GM23338 (cell line): ENCODE measurements at regions not wholly inside any gene's neighbourhood (a gene's known extent, or its start where the extent isn't known, plus 50 kb on each side); places are given as distances from the start of the nearest gene placed in this dataset.

ENCODE experiments used
- ATAC-seq: fragments of 200-7000 bp; cut with Tn5 transposase; 3 replicates; pipeline ENCODE4 v1.9.1; 2020
- DNase-seq: peaks from one replicate; pipeline ENCODE4 v3.0.0-alpha.2; 2015; ENCODE audit warnings: low spot score
- H2AFZ ChIP-seq: fragments of 200-600 bp; sonication (generic); 2 replicates; pipeline ENCODE4 v1.8.0; 2016; ENCODE audit warnings: antibody characterized with exemption, mild to moderate bottlenecking, moderate library complexity
- H3F3A ChIP-seq: fragments of 200-600 bp; sonication (generic); replicated peaks from 2 replicates; pipeline ENCODE4 v1.8.0; 2017; ENCODE audit warnings: antibody characterized with exemption, mixed run types, low read depth
- H3K27ac ChIP-seq: fragments of 200-600 bp; sonication (generic); 2 replicates; pipeline ENCODE4 v1.6.1; 2016; ENCODE audit warnings: low read depth
- H3K27me3 ChIP-seq: fragments of 200-600 bp; sonication (generic); 2 replicates; pipeline ENCODE4 v1.8.0; 2016; ENCODE audit warnings: mild to moderate bottlenecking, mixed run types, moderate library complexity; ENCODE audit not compliant: insufficient read depth
- H3K36me3 ChIP-seq: fragments of 200-600 bp; sonication (generic); 2 replicates; pipeline ENCODE4 v1.8.0; 2016; ENCODE audit warnings: mild to moderate bottlenecking; ENCODE audit not compliant: insufficient read depth
- H3K4me1 ChIP-seq: fragments of 200-600 bp; sonication (generic); 2 replicates; pipeline ENCODE4 v1.8.0; 2016; ENCODE audit warnings: mild to moderate bottlenecking, moderate library complexity; ENCODE audit not compliant: insufficient read depth
- H3K4me2 ChIP-seq: fragments of 200-600 bp; sonication (generic); 2 replicates; pipeline ENCODE4 v1.7.1; 2017; ENCODE audit warnings: mixed run types
- H3K4me3 ChIP-seq: fragments of 200-600 bp; sonication (generic); 2 replicates; pipeline ENCODE4 v1.6.1; 2016; ENCODE audit warnings: mixed run types
- H3K79me2 ChIP-seq: fragments of 200-600 bp; sonication (generic); replicated peaks from 2 replicates; pipeline ENCODE4 v1.8.0; 2017; ENCODE audit warnings: mild to moderate bottlenecking; ENCODE audit not compliant: insufficient read depth
- H3K9me2 ChIP-seq: fragments of 200-600 bp; sonication (generic); 2 replicates; pipeline ENCODE4 v1.8.0; 2017; ENCODE audit not compliant: insufficient read depth
- H4K20me1 ChIP-seq: fragments of 200-600 bp; sonication (generic); replicated peaks from 2 replicates; pipeline ENCODE4 v1.8.0; 2017; ENCODE audit warnings: mild to moderate bottlenecking; ENCODE audit not compliant: insufficient read depth
- H3K27ac Mint-ChIP-seq: 2 replicates; pipeline ENCODE4 v1.8.0; 2020; ENCODE audit warnings: inconsistent platforms, mild to moderate bottlenecking, moderate library complexity, mixed read lengths
- H3K27me3 Mint-ChIP-seq: 3 replicates; pipeline ENCODE4 v1.8.0; 2022; ENCODE audit warnings: low read depth, mild to moderate bottlenecking, moderate library complexity, mixed read lengths, inconsistent platforms; ENCODE audit not compliant: insufficient read depth, poor library complexity
- H3K36me3 Mint-ChIP-seq: 3 replicates; pipeline ENCODE4 v1.8.0; 2021; ENCODE audit warnings: low read depth, mild to moderate bottlenecking, inconsistent platforms, moderate library complexity, mixed read lengths
- H3K4me1 Mint-ChIP-seq: 3 replicates; pipeline ENCODE4 v1.8.0; 2020; ENCODE audit warnings: mild to moderate bottlenecking, inconsistent platforms, mixed read lengths
- H3K4me3 Mint-ChIP-seq: 3 replicates; pipeline ENCODE4 v1.8.0; 2021; ENCODE audit warnings: moderate library complexity, mild to moderate bottlenecking, inconsistent platforms, mixed read lengths
- H3K9me3 Mint-ChIP-seq: 3 replicates; pipeline ENCODE4 v1.8.0; 2020; ENCODE audit warnings: moderate library complexity, mild to moderate bottlenecking, inconsistent platforms, mixed read lengths
- CREB1 ChIP-seq: fragments of 250-450 bp; sonication (Bioruptor Pico); IDR thresholded peaks from 2 replicates; pipeline ENCODE4 v1.5.0; 2020; ENCODE audit warnings: low read depth, mild to moderate bottlenecking, moderate library complexity
- EZH2 ChIP-seq: fragments of 200-600 bp; sonication (generic); IDR thresholded peaks from one replicate; pipeline ENCODE4 v1.8.0; 2017; ENCODE audit warnings: antibody characterized with exemption, mild to moderate bottlenecking, low read depth; ENCODE audit not compliant: unreplicated experiment
- EZH2phosphoT487 ChIP-seq: fragments of 200-600 bp; sonication (generic); IDR thresholded peaks from one replicate; pipeline ENCODE4 v1.8.1; 2018; ENCODE audit warnings: antibody characterized with exemption; ENCODE audit not compliant: unreplicated experiment
- NANOG ChIP-seq: IDR thresholded peaks from 2 replicates; pipeline ENCODE4 v1.6.1; 2016; ENCODE audit warnings: antibody characterized with exemption, borderline replicate concordance
- POLR2AphosphoS5 ChIP-seq: IDR thresholded peaks from 2 replicates; pipeline ENCODE4 v1.6.1; 2016; ENCODE audit warnings: antibody characterized with exemption, low read depth
- REST ChIP-seq: IDR thresholded peaks from one replicate; pipeline ENCODE4 v1.6.1; 2018; ENCODE audit warnings: antibody characterized with exemption; ENCODE audit not compliant: unreplicated experiment
- STAT1 ChIP-seq: IDR thresholded peaks from one replicate; pipeline ENCODE4 v1.6.1; 2016; ENCODE audit warnings: antibody characterized with exemption; ENCODE audit not compliant: unreplicated experiment
- ZNF462 ChIP-seq: fragments of 250-450 bp; sonication (Bioruptor Pico); IDR thresholded peaks from 2 replicates; pipeline ENCODE4 v1.5.0; 2020; ENCODE audit warnings: mild to moderate bottlenecking, moderate library complexity
- TF ChIP-seq, protein P1 (sequence below): IDR thresholded peaks from 2 replicates; pipeline ENCODE4 v1.6.1; 2016; ENCODE audit warnings: antibody characterized with exemption
- TF ChIP-seq, protein P2 (sequence below), 2 experiments: fragments of 200-600 bp in 1 of 2; sonication (generic) in 1 of 2; conservative IDR thresholded peaks; 2 replicates each; pipeline versions ENCODE4 v1.5.1 to v1.6.1; 2016 to 2017; ENCODE audit warnings: antibody characterized with exemption in 2 of 2, low read depth in 2 of 2, mild to moderate bottlenecking in 2 of 2, moderate library complexity in 1 of 2

- H2AFZ ChIP-seq, result 0 out of 2 replicates have a peak overlapping the region, but pooled peaks have one; percentile 3
- H3K27ac Mint-ChIP-seq, result no peak overlapping the region
- H3K27me3 Mint-ChIP-seq, result peaks cover 6% of the 10 kb centered on the region
- ATAC-seq (no peak), DNase-seq (no peak)
- H3K36me3 Mint-ChIP-seq, result no peaks in the 10 kb centered on the region
- TF ChIP-seq STAT1 (no peak), NANOG (no peak), EZH2phosphoT487 (no peak), EZH2 (no peak)
- TF ChIP-seq, protein P1, sequence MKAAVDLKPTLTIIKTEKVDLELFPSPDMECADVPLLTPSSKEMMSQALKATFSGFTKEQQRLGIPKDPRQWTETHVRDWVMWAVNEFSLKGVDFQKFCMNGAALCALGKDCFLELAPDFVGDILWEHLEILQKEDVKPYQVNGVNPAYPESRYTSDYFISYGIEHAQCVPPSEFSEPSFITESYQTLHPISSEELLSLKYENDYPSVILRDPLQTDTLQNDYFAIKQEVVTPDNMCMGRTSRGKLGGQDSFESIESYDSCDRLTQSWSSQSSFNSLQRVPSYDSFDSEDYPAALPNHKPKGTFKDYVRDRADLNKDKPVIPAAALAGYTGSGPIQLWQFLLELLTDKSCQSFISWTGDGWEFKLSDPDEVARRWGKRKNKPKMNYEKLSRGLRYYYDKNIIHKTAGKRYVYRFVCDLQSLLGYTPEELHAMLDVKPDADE, result no peak
- H3K9me2 ChIP-seq, result no peaks in the 10 kb centered on the region
- H3K4me3 ChIP-seq, result no peak overlapping the region
- no peaks in the 10 kb centered on the region for H3K36me3 ChIP-seq
- H3K27me3 ChIP-seq, result no peaks in the 10 kb centered on the region
- H3K4me1 ChIP-seq, result no peaks in the 10 kb centered on the region
- no peak overlapping the region for H3K4me3 Mint-ChIP-seq
- H4K20me1 ChIP-seq, result no peaks in the 10 kb centered on the region
- no peak overlapping the region for H3K4me2 ChIP-seq
- H3K4me1 Mint-ChIP-seq, result peaks cover 14% of the 10 kb centered on the region
- H3K79me2 ChIP-seq, result no peaks in the 10 kb centered on the region
- H3K9me3 Mint-ChIP-seq, result no peaks in the 10 kb centered on the region
- no peaks in the 10 kb centered on the region for H3F3A ChIP-seq
- H3K27ac ChIP-seq, result no peak overlapping the region
Measured at GRCh38 chr6:44653091-44653490, 265.6 kb downstream of the CDC5L start.

DNA sequence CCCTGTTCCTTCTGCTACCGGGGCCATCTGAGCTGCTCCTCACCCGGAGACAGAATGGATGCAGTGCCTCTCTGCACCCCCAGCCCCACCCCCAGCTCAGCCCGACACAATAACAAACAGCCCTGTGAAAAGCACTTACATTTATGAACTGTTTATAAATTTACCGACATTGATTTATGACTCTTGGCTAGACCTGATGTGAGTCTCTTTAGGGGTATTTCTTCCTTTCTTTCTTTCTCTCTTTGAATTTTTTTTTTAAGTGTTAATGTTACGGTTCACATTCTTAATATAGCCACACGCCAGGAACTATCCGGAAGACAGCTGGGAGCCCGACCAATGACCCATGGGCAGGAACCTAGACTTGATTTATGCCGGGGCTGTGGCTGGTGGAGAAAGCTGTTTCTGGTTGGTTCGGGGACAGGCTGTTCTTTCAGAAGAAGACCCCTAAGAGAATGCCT is 266.3 kb downstream of the CDC5L start:
- Mint-ChIP-seq H3K4me3 (no peak overlapping the region), H3K4me1 (peaks cover 14% of the 10 kb centered on the region), H3K9me3 (no peaks in the 10 kb centered on the region), H3K27ac (no peak overlapping the region), H3K27me3 (peaks cover 6% of the 10 kb centered on the region), H3K36me3 (no peaks in the 10 kb centered on the region; the same call in 2 of the 3 replicates)
- no peaks in the 10 kb centered on the region for H4K20me1 ChIP-seq
- ATAC-seq (no peak), DNase-seq (no peak)
- H3K27me3 ChIP-seq, result no peaks in the 10 kb centered on the region
- H3K27ac ChIP-seq, result no peak overlapping the region
- no peaks in the 10 kb centered on the region for H3K4me1 ChIP-seq
- H2AFZ ChIP-seq, result no peak overlapping the region
- H3K4me2 ChIP-seq, result no peak overlapping the region
- H3K79me2 ChIP-seq, result no peaks in the 10 kb centered on the region
- H3F3A ChIP-seq, result no peaks in the 10 kb centered on the region
- H3K9me2 ChIP-seq, result no peaks in the 10 kb centered on the region
- no peak overlapping the region for H3K4me3 ChIP-seq
- no peaks in the 10 kb centered on the region for H3K36me3 ChIP-seq
- TF ChIP-seq ZNF462 (CRISPR knock-in tag) (no peak), CREB1 (no peak), REST (no peak), POLR2AphosphoS5 (no peak), EZH2 (no peak)
- TF ChIP-seq, protein P2, sequence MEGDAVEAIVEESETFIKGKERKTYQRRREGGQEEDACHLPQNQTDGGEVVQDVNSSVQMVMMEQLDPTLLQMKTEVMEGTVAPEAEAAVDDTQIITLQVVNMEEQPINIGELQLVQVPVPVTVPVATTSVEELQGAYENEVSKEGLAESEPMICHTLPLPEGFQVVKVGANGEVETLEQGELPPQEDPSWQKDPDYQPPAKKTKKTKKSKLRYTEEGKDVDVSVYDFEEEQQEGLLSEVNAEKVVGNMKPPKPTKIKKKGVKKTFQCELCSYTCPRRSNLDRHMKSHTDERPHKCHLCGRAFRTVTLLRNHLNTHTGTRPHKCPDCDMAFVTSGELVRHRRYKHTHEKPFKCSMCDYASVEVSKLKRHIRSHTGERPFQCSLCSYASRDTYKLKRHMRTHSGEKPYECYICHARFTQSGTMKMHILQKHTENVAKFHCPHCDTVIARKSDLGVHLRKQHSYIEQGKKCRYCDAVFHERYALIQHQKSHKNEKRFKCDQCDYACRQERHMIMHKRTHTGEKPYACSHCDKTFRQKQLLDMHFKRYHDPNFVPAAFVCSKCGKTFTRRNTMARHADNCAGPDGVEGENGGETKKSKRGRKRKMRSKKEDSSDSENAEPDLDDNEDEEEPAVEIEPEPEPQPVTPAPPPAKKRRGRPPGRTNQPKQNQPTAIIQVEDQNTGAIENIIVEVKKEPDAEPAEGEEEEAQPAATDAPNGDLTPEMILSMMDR (conservative IDR thresholded peaks at IDR 0.05; ENCODE audit: low read depth in 2 of 2), result no peak
